Head of caudate nucleus (tissue), 42 donors: ENCODE measurements at regions not wholly inside any gene's neighbourhood (a gene's known extent, or its start where the extent isn't known, plus 50 kb on each side); places are given as distances from the start of the nearest gene placed in this dataset.

Source experiments
- DNase-seq, 42 donors: peaks; one replicate each; pipeline versions ENCODE4 v3.0.0 to v3.0.0-alpha.2; 2020 to 2021; ENCODE audit warnings: mixed read lengths in 7 of 42
- intact Hi-C: fragments of 100-400 bp; cut with DNase I; formaldehyde crosslinking; loops from one replicate; pipeline ENCODE4 v1.15.0; 2022

DNA sequence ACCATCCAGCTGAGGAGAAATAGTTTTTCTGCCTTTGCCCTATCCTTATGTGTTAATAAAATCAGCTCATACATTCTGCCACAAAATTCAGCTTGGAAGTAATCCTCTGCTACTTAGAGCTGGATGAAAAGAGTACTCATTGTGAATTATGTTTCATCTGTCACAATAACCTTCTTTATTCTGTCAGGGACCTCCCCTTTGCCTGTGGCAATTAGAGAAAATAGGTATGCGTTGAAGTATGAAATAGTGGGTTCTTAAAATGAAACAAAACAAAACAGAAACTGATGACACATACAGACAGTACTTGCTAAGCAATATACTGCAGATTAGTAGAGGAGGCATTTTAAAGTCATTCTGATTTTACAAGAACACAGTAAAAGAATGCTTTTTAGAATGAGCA lies 578.5 kb downstream of the USP25 start:
- DNase-seq = no peak
- intact Hi-C loops = loop anchor here (10.0 kb wide), 1 partner anchor 113 kb away; no protein-coding TSS in a partner anchor

DNA sequence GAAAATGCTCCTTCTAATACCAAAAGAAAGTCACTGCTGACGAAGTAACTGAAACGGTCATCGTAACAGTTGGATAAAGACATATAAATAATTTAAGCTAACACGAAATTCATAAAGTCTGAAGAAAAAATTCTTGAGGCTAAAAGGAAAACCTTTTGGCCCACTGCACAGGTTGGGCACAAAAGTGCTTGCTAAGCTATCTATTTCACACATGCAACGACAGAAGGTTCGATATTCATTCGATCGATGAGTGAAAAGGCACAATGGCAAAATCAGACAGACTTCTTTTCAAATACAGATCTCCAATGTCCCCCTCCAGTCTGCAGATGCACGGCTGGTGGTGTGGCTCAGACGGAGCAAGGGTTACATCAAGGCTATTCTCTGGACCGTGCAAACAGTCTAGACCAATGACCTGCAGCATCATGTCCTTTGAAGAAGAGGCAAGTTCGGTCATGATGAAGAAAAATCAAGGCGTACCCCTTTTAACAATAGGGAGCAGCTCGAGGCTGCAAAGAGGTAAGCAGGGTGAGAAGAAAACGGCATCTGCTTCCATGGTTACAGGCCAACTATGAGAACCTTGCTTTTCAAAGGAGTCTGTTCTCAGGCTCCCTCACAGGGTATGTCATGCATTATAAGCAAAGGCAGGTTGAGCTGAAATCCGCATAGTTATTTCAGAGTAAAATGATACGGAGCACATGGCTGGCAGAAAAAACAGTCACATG lies 579.6 kb downstream of the USP25 start:
- intact Hi-C loops = loop anchor here (10.0 kb wide), 1 partner anchor 115 kb away; no protein-coding TSS in a partner anchor
- peak in 22 of 42 donors; percentile 10 to 68 (median 32) for DNase-seq

DNA sequence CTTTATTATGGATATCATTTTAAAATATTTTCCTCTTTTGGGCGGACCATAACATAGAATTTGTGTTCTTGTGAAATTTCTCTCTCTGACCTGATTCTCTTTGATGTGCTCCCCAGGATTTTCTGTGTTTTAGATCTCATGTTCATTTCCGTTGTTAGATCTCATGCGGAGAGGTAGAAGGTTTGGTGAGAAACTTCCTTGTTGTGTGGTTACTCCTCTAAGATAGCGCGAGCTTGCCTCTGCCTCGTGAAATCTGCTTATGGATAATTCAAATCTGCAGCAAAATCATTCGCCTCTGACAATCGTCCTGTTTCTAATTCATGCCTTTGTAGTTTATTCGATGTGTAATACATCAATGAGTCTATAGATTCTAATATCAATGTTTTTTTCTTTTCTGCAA lies 580.4 kb downstream of the USP25 start:
- peak in 2 of 42 donors; percentile 23 to 52 for DNase-seq
- intact Hi-C loops = no loop called here

DNA sequence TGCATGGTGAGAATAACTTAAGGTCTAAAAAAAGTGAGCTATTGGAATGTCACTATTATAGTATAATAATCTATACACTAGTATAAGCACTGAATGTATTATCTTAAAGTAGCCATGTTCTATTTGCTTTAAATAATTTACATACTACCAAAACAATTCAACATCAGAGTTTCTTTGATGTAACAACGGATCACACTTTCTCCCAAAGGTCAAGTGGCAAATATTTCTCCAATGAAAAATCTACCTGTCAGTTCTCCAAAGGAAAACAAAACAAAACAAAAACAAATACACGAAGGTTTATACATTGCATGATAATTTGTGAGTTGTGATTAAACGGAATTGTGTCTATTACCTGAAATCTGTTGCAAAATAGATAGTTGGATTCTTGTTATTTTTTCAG lies 581.4 kb downstream of the USP25 start:
- DNase-seq = no peak
- intact Hi-C loops = no loop called here

DNA sequence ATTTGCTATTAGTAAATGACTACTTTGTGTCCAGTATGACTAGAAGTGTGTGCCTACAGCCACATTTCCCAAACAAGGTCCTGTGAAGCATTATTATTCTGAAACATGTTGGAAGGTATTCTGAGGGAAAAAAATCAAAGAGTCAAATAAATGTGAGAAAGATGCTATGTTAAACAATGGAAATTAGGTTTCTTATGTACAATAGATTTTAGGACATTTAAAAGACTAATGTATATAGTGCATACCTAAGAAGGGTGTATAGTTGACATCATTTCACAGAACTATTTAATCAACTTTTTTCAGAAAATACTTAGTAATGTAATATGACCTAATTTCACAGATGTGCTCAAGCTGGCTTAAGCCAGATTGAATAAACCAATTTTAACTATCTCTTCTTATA lies 582.5 kb downstream of the USP25 start:
- DNase-seq = no peak
- intact Hi-C loops = no loop called here

DNA sequence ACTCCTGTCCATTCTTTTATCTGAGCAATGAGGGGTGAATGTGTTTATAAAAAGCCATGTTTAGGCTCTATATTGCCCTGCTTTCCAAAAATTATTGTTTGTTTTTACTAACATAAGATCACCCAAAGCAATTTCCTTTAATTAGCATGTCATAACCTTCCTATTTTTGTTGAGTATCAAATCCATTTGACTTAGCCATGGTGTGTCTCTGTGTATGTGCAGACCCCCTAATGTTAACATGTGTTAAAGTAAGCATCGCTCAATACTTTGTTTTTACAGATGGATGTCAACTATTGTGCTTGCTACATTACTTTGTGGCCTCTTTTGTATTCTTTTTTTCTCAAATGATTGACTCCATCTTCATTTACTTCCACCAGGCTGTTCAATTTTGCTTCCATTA lies 585.4 kb downstream of the USP25 start:
- no peak for DNase-seq
- intact Hi-C loops = no loop called here

DNA sequence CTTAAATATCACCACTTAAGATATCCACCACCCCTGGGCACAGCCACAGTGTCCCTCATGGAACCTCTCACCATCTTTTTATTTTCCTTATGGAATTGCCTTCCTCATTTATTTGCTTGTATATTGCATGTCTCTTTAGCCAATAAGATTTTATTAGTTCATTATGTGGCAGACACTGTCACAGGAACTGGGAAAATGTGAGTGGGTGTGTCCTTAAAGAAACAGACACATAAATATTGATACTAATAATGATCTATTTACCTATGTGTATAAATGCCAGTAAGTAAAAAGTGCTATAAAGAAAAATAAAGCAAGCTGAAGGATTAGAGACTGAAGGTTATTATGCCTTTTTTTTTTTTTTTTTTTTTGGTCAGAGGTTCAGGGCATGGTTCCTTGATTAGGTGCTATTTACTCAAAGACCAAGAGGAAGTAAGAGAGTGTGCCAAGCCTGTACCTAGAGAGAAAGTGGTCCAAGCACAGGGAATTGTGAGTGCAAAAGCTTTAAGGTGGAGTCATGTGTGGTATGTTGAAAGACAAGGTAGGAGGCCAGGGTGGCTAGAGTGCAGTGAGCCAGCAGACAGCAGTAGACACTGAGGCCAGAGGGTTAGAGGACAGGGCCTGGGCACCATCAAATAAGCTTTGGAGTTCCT lies 589.0 kb downstream of the USP25 start:
- intact Hi-C loops = no loop called here

DNA sequence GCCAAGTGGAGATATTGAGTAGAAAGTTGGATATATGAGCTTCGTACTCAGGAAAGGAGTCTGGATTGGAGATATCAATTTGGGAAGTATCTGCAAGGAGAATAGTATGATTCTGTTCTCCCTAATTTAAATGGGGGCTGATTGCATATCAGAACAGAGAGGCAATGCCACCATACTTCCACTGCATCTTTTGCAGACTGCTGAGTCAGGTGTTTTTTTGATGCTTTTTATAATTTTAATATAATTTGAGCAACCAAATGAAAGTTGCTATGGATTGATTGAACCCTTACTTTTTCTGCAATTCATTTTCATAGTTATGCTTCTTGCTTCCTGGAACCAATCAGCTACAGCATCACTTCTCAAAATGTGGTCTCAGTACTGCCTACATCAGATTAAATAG lies 590.3 kb downstream of the USP25 start:
- intact Hi-C loops = no loop called here
- no peak for DNase-seq

More for the DNA sequence above, 589.0 kb downstream of the USP25 start:
- no peak for DNase-seq

DNA sequence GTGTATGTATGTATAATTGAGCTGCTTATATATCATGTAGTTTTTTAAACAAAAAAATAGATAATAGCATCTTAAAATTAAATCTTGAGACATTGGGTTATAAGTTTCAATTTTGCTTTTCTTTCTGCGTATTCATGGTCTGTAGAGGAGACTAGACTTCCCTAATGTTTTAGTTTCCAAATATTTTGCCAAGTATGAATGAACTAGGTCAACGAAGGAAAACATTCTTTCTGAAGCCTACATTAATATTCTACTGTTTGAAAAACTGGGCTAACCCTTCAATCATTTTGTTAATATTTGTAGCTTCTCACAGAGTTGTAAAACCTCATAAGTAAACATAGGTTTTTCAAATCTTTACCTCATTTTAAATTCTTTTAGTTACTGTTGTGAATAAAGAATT lies 592.7 kb downstream of the USP25 start:
- intact Hi-C loops = no loop called here
- DNase-seq = no peak

DNA sequence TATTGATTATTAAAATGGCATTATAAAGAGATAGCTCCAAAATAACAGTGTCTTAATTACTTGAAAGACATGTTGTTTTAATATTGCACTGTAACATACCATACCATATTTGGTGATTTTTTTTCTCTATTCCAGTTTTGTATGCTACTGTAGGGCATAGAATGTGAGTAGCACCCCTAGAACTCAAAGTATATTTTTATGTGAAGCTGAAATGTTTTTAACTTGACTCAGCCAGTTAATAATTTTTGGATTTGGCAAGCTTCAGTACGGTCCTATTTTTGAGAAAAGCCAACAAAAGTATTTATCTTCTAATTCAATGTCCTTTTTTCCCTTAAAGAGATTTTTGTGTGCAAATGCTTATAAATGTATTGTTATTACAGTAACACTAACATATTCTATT lies 593.8 kb downstream of the USP25 start:
- no peak for DNase-seq
- intact Hi-C loops = no loop called here

DNA sequence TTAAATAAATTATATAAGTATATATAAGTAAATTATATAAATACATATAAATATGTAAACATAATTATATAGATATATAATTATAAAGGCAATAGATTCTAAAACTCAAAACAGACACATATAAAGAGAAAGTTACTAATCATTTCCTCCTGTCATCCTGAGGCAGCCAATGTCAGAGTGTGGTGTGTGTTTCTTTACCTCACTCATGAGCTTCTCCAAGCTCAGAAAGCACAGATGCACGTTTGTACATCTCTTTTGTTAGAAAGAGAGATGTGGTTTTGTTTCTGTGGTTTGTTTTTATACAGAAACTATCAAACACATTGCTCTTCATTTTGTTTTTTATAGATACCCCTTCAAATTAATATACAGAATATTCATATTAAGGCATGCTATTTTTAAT lies 594.8 kb downstream of the USP25 start:
- DNase-seq = no peak
- intact Hi-C loops = no loop called here

DNA sequence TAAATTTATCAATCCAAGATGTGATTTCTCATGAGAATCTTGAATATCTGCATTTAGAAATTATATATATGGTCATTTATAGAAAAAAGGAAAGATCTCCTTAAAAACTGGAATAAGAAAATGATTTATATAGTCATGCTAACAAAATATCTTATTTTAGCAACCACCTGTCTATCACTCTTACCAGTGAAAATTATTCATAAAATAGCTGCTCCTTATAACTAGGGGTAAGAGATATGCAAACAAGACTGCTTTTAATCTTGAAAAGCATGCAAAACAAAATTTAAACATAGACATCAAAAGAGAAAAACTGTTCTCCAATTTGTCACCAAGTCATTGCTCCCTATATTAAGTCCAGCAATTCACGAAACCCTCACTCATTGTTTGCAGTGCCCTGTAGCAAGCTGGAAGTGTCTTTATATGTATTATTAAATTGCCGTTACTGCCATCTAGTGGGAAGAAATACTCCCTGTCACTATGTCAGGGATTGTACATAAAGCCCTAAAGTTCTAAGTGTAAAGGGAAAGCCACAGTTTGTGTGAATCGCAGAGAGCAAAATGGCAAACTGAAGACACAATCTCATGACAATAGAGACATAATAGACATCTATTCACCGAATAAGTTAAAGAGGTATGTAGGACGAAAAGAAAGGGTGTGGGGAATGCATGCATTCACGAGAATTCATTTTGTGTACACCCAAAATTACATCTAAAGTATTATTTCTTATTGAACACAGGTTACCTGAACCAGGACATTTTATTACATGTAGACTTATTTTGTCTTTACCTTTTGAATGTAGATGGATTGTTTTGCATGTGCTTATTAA lies 600.5 kb downstream of the USP25 start:
- peak in 20 of 42 donors; percentile 8 to 79 (median 45) for DNase-seq
- intact Hi-C loops = loop anchor here (5.0 kb wide), 1 partner anchor 248 kb away; no protein-coding TSS in a partner anchor

DNA sequence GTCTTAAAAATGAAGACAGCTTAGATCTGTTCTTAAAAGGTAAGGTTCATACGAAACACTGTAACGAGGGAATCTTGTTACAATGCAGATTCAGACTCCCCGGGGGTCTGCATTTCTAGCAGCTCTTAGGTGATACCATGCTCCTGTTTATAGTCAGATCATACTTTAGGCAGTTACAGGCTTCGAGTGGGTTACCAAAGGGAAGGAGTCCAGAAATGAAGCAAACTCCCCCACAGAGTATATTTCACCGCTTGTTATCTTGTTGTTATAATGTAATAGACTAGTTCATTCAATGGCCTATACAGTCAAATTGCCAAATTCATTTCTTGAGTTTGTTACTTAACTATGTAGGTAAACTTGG lies 601.1 kb downstream of the USP25 start:
- DNase-seq = no peak
- intact Hi-C loops = loop anchor here (5.0 kb wide), 1 partner anchor 249 kb away; no protein-coding TSS in a partner anchor

DNA sequence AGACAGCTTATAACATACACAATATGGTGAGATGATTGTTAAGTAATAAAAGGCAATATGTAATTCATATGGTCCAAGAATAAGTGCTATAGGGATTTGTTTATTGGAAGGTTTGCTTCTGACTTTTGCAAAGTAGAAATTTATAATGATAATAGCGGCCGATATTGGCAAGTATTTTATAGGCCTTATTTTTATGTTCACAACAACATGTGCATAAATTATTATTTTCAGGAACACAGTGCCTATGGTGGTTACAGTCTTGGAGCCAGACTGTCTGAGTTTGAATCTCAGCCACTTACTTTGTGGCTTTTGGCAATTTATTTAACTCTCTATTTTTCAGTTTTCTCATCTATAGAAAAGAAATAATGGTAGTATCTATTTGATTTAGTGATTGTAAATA lies 607.5 kb downstream of the USP25 start:
- intact Hi-C loops = no loop called here

DNA sequence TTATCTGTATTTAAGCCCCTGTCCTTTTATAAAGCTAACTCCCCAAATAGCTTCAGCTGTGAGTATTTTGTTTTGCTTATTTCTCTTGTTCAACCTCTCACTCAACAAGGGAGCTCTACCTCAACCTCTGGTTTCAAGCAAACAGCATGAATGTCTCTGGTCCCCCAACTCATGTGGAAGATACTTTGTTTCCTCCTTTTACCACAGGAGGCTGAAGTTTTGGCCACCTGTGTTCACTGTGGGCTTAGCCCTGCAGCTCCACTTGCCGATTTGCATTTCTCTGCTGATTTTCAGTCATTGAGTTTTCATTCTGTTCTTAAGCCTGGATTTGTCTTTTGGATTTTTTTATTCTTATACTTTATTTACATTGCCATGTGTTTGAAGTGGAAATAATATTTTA lies 613.1 kb downstream of the USP25 start:
- intact Hi-C loops = no loop called here
- DNase-seq = no peak

More for the DNA sequence above, 607.5 kb downstream of the USP25 start:
- no peak for DNase-seq

DNA sequence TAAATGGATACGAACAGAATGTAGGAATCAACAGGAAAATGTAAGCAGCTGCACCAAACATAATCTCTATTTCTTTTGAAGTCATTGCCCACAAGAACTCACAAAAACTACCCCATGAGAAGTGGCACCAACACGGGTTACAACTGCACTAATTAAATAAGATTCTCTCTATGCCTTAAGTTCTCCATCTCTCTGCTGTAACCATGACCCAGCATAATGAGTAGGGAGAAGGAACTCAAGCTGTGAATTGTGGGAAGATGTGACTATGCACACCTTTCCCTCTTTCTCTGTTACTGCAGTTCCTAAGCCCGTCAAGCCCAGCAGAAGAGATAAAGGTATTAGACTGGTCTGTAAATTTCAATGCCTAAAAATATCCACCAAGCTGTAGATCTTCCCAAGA lies 614.0 kb downstream of the USP25 start:
- intact Hi-C loops = no loop called here
- DNase-seq = no peak

DNA sequence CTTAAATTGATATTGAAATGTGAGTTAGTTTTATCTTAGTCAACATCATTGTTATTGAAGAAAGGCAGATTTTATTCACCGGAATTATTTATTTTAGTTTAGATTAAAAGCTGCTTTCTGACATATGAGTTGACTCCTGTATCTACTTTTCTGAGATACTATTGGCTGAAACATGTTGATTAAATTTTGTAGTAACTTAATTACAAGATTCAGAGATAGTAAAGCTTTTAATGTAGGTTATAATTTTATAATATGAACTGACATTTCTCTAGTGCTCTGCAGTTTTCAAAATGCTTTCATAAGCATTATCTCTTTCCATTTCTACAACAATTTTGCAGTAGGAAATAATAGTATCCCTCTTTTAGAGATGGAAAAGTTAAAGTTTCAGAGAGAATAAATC lies 616.0 kb downstream of the USP25 start:
- intact Hi-C loops = no loop called here
- DNase-seq = no peak

DNA sequence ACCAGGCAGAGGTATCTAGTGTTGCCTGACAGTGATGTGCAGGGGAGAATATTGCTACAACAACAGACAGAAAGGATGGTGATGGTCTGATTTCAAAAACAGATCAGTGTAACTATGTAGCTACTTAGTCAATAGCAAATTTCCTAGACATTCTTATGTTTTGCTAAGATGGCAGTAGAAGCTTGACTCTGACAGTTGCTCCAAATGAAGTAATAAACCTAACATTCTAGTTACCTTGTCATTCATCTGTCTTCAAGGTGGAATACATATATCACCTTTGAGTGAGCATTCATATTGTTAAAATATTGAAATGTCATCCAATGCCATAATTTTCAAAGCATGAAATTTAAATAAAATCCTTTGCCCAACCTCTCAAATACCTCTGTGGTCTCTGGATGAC lies 617.4 kb downstream of the USP25 start:
- no peak for DNase-seq
- intact Hi-C loops = no loop called here

DNA sequence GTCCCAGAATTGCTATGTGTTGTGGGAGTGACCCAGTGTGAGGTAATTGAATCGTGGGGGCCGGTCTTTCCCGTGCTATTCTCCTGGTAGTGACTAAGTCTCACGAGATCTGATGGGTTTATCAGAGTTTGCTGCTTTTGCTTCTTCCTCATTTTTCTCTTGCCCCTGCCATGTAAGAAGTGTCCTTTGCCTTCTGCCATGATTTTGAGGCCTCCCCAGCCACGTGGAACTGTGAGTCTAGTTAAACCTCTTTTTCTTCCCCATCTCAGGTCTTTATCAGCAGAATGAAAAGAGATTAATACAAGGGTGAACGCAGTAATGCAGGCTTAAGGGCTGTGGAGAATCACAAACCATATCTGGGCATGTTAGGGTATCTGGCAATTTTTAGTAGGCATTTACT lies 624.0 kb downstream of the USP25 start:
- no peak for DNase-seq
- intact Hi-C loops = no loop called here

DNA sequence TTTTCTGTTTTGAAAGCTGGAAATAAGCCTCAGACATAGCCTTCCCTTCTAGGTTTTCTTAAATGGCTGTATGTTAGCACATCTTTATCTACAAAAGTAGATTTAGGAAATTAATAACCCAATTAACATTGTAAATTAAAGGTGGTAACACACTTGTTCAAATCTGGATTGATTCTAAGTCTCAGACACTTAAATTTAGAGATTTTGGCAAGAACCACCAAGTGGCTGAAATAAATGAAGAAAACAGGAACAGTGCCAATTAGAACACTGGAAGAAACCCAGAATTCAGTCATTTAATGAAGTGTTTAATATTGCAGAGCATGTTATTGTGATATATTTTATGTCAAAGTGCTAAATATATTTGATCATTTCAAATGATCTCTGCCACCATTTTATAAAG lies 628.2 kb downstream of the USP25 start:
- intact Hi-C loops = no loop called here
- no peak for DNase-seq
